GM19351 (cell line): ENCODE measurements at regions not wholly inside any gene's neighbourhood (a gene's known extent, or its start where the extent isn't known, plus 50 kb on each side); places are given as distances from the start of the nearest gene placed in this dataset.
A peak's percentile ranks its signal among the peaks of the same experiment; 100 is the strongest.
"Not testable (repeated sequence)": the region's sequence is repeated elsewhere in the genome, so short reads cannot be mapped to it uniquely, and the experiment has no call there.

Source experiments
- ATAC-seq: cut with Tn5 transposase; IDR thresholded peaks from one replicate; pipeline ENCODE4 v1.9.1; 2021; ENCODE audit warnings: mild to moderate bottlenecking, moderate library complexity; ENCODE audit not compliant: unreplicated experiment

- no peak for ATAC-seq
Measured at GRCh38 chr7:106452031-106452851, 167.5 kb upstream of the NAMPT start.

- no peak for ATAC-seq
Measured at GRCh38 chr7:106451171-106451570, 166.4 kb upstream of the NAMPT start.

GRCh38 chr7:106450716-106451115, 165.9 kb upstream of the NAMPT start:
- ATAC-seq = no peak

- no peak for ATAC-seq
Measured at GRCh38 chr7:106448992-106449859, 164.4 kb upstream of the NAMPT start.

- ATAC-seq = no peak
Measured at GRCh38 chr7:106448346-106448991, 163.7 kb upstream of the NAMPT start.

GRCh38 chr7:106447318-106447847, 162.6 kb upstream of the NAMPT start:
- ATAC-seq = no peak

- ATAC-seq = not testable (repeated sequence)
Measured at GRCh38 chr7:106445366-106445765, 160.6 kb upstream of the NAMPT start.

- no peak for ATAC-seq
Measured at GRCh38 chr7:106444068-106444655, 159.4 kb upstream of the NAMPT start.

GRCh38 chr7:106443156-106443555, 158.4 kb upstream of the NAMPT start:
- no peak for ATAC-seq

GRCh38 chr7:106442476-106442875, 157.7 kb upstream of the NAMPT start:
- ATAC-seq = no peak

GRCh38 chr7:106441343-106441742, 156.6 kb upstream of the NAMPT start:
- ATAC-seq = not testable (repeated sequence)

GRCh38 chr7:106436933-106437332, 152.2 kb upstream of the NAMPT start:
- not testable (repeated sequence) for ATAC-seq

GRCh38 chr7:106433377-106433776, 148.6 kb upstream of the NAMPT start:
- no peak for ATAC-seq

- ATAC-seq = no peak
Measured at GRCh38 chr7:106430535-106431455, 146.0 kb upstream of the NAMPT start.

GRCh38 chr7:106430103-106430502, 145.3 kb upstream of the NAMPT start:
- no peak for ATAC-seq

GRCh38 chr7:106426803-106427202, 142.0 kb upstream of the NAMPT start:
- no peak for ATAC-seq

GRCh38 chr7:106425017-106425719, 140.4 kb upstream of the NAMPT start:
- peak; percentile 94 for ATAC-seq

- ATAC-seq = no peak
Measured at GRCh38 chr7:106424476-106425016, 139.8 kb upstream of the NAMPT start.
